OCI-LY3 (cell line): ENCODE measurements at regions not wholly inside any gene's neighbourhood (a gene's known extent, or its start where the extent isn't known, plus 50 kb on each side); places are given as distances from the start of the nearest gene placed in this dataset.

ENCODE experiments used
- CTCF ChIP-seq: fragments of 200-600, 300-600 bp; sonication (generic); IDR thresholded peaks from 2 replicates; pipeline ENCODE4 v1.5.1; 2014; ENCODE audit warnings: antibody characterized with exemption, low read length, low read depth
- EZH2phosphoT487 ChIP-seq: fragments of 200-600 bp; shearing (Covaris generic); IDR thresholded peaks from 2 replicates; pipeline ENCODE4 v1.6.1; 2018; ENCODE audit warnings: antibody characterized with exemption, mixed run types, low read depth

GRCh38 chr15:93205413-93205812 is 116.4 kb upstream of the RGMA start:
- TF ChIP-seq CTCF (no peak), EZH2phosphoT487 (no peak)
